Stimulated activated CD8-positive, alpha-beta memory T cell treated with anti-CD3 and anti-CD28 coated beads, Interleukin-15, amount 100 ng/mL, for 48 hours (primary cell): ENCODE measurements at regions not wholly inside any gene's neighbourhood (a gene's known extent, or its start where the extent isn't known, plus 50 kb on each side); places are given as distances from the start of the nearest gene placed in this dataset.

Source experiments
- DNase-seq, 2 donors: peaks; one replicate each; pipeline ENCODE4 v3.0.0-alpha.2; 2020; ENCODE audit warnings: low read depth in 2 of 2

DNA sequence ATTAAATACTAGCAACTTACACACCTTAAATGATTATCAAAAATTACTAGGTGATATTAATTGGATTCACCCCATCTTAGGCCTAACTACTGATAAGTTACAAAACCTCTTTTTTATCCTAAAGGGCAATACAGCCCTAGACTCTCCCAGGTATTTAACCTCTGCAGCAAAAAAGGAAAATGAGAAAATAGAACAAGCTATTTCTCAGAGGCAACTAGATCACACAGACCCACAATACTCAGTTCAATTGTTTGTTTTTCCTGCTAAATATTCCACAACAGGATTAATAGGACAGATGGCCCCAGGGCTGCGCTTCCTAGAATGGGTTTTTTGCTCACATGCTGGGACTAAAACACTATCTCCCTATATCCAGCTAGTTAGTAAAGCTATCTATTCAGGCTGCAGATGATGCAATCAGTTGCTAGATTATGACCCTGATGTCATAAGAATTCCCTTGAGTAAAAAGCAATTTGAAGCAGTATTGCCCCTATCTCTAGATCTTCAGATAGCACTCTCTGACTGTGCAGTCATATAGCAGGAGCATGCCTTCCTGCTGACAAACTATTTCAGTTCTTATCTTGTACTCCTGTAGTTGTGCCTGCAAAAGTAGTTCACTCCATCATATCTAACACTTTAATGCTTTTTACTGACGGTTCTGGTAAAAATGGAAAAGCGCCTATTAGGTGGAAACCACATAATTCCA is 1595.5 kb upstream of the TENM4 start:
- no peak for DNase-seq

GRCh38 chr11:81033779-81034540 is 1593.1 kb upstream of the TENM4 start:
- no peak for DNase-seq

DNA sequence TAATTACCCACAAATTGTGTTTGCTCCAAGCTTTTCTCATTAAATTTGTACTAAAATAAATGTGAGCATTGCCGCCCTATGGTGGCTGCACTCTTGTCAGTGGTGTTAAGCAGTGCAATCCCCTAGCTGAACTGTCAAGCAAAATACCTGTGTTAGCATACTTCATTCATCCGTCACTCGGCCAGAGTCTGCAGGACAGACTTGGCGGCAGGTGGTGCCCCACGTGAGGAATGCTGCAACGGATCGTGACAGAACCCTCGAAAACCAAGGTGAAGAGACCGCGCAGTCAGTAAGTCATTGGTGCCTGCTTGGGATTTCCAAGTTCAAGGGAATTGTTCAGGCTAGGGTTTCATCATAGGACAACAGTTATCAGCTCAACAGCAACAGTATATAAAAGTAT is 1592.1 kb upstream of the TENM4 start:
- no peak for DNase-seq

- no peak for DNase-seq
Measured at GRCh38 chr11:81030186-81030585, 1589.4 kb upstream of the TENM4 start.

GRCh38 chr11:81026032-81026431 is 1585.2 kb upstream of the TENM4 start:
- no peak for DNase-seq

- DNase-seq, result no peak
Measured at GRCh38 chr11:81022057-81022456, 1581.2 kb upstream of the TENM4 start.

DNA sequence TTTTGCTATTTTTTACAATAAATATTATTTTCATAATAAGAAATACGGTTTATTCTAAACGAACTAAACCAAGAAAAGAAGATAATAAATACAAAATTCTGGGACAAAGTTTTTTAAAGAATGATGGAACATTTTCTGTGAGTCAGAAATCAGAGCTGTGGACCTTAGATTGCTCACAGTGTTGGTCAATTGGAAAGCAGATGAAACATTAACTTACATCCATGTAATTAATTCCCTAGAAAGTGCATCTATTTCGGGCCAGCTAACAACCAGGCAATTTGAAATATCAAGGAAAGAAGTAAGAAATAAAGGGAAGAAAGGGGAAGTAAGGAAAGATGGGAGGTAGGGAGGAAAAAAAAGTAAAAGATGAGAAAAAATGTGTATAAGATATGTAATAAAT is 1569.8 kb upstream of the TENM4 start:
- DNase-seq, result no peak

DNA sequence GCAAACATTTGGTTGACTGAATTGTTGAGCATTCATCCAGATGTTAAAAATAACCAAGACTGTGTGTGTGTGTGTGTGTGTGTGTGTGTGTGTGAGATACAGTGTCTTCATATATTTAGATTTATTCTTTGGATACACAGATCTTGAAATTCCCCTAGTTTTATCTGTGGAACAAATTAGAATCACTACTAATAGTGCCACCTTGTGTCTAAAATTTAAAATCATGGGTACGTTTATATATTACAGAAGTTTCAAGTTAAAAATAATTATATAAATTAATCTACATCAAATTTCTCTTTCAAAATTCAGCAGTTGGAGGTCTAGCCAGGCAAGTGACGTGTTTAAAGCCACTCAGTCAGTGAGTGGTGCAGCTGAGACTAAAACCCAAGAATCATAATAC is 1566.2 kb upstream of the TENM4 start:
- no peak for DNase-seq

- DNase-seq, result no peak
Measured at GRCh38 chr11:81005595-81005994, 1564.8 kb upstream of the TENM4 start.

GRCh38 chr11:81004576-81004975 is 1563.7 kb upstream of the TENM4 start:
- no peak for DNase-seq

- no peak for DNase-seq
Measured at GRCh38 chr11:81002374-81002773, 1561.5 kb upstream of the TENM4 start.

GRCh38 chr11:81000735-81001134 is 1559.9 kb upstream of the TENM4 start:
- no peak for DNase-seq

DNA sequence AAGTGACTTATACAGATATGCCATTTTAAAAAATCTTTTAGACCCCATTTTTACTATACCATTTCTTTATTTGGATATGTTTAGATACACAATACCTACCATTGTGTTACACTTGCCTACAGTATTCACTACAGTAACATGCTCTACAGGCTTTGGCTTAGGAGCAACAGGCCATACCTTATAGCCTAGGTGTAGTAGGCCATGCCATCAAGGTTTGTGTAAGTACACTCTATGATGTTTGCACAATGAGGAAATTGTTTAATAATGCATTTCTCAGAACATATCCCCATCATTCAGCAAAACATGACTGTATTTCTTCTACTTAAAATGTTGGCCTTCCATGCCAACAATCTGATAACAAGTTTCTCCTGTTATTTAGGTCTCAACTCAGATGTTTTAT is 1559.5 kb upstream of the TENM4 start:
- no peak for DNase-seq

GRCh38 chr11:80995523-80995922 is 1554.7 kb upstream of the TENM4 start:
- DNase-seq, result no peak

DNA sequence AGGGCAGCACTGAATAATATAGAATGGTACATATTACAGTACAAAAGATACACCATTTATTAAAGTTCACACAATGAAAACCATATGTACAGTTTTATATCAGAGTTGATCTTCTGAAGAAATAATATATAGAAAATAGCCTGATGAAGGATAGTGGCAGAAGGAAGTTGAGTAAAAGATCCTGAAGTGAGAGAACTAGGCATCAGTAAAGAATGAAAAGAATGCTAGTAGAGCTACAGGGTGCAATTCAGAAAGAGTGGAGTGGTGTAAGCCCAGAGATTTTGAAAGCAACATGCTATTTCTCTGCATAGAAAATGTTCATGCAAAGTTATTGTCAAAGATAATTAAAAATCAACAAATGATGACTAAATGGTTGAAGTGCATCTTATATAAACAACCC is 1552.7 kb upstream of the TENM4 start:
- no peak for DNase-seq

- DNase-seq, result no peak
Measured at GRCh38 chr11:80990885-80991284, 1550.1 kb upstream of the TENM4 start.

DNA sequence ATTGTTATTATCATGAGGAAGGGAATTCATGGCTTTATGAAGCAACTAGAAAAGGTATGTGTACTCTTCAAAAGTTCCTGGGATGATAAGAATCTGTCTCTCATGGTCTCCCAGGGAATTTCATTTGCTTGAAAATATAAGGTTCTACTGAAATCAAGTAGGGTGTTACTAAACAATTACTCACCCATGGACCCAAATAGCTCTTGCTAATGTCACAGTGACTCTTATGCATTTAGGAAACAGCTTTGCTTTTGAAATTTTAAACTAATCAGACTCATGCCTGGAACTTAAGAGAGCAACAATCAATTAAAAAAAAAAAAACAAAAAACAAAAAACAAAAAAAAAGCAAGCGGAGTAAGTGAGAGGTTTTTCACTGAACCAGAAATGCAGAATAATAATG is 1546.3 kb upstream of the TENM4 start:
- DNase-seq, result no peak

GRCh38 chr11:80986421-80987074 is 1545.7 kb upstream of the TENM4 start:
- DNase-seq, result no peak

- DNase-seq, result no peak
Measured at GRCh38 chr11:80980227-80980626, 1539.4 kb upstream of the TENM4 start.

DNA sequence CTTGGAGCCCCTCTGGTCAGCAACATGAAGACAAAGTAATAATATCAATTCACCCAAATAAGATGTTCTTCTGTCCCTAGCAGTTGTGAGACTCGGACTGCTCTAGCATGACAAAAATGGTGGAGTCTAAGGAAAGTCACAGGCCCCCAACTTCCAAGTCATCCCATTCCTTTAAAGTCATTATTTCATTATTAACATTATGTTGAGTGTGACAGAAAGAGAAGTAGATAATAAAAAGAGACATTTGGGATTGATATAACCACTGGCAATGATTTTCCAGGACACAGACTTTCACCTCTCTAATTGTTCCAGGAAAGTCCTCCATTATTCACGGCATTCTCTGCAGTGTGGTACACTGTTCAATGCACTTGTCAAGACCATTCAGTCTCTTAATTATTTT is 1533.0 kb upstream of the TENM4 start:
- DNase-seq, result no peak

DNA sequence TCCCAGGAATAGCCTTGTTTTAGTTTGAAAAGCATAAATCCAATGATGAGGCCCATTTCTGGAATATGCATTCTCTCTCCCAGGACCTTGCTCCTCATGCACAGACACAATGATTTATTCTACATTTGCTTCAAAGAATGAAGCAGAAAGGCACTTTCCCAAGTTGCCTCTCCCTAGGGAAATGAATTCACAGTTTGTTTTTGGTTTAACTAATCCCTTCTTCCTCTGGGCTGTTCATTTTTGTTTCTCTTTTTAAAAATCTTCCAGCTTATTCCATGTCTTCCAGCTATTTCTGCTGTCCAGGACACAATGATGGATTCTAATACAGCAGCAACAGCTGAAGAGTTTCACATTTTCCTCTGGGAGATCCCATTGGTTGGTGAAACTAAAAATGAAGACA is 1529.2 kb upstream of the TENM4 start:
- no peak for DNase-seq

- no peak for DNase-seq
Measured at GRCh38 chr11:80967649-80968048, 1526.8 kb upstream of the TENM4 start.
